Sigmoid colon (tissue), 6 donors: ENCODE measurements at regions not wholly inside any gene's neighbourhood (a gene's known extent, or its start where the extent isn't known, plus 50 kb on each side); places are given as distances from the start of the nearest gene placed in this dataset.

Experiments
- DNase-seq: peaks from one replicate; pipeline ENCODE4 v3.0.0-alpha.2; 2019
- H3K27ac ChIP-seq, 4 donors: fragments of 200-600 bp; sonication (generic); one replicate each; pipeline ENCODE4 v1.5.1; 2016 to 2019; ENCODE audit warnings: mild to moderate bottlenecking in 1 of 4
- H3K27me3 ChIP-seq, 3 donors: fragments of 200-600 bp; sonication (generic); one replicate each; pipeline ENCODE4 v1.5.1; 2019; ENCODE audit warnings: mild to moderate bottlenecking in 1 of 3
- H3K36me3 ChIP-seq, 4 donors: fragments of 200-600 bp; sonication (generic); one replicate each; pipeline ENCODE4 v1.5.1; 2016 to 2019
- H3K4me1 ChIP-seq, 4 donors: fragments of 200-600 bp; sonication (generic); one replicate each; pipeline ENCODE4 v1.5.1; 2017 to 2019
- H3K4me3 ChIP-seq, 4 donors: fragments of 200-600 bp; sonication (generic); one replicate each; pipeline ENCODE4 v1.5.1; 2017 to 2019; ENCODE audit warnings: mild to moderate bottlenecking in 2 of 4, moderate library complexity in 1 of 4
- H3K9me3 ChIP-seq, 4 donors: fragments of 200-600 bp in 3 of 4; sonication (generic) in 3 of 4; one replicate each; pipeline versions ENCODE4 v1.5.1 to v1.6.1; 2013 to 2019
- CTCF ChIP-seq, 4 experiments: fragments of 450-650 bp in 3 of 4; fragments of 200-600 bp in 1 of 4; IDR thresholded peaks; one replicate each; pipeline ENCODE4 v1.5.1; 2016 to 2019; ENCODE audit warnings: antibody characterized with exemption in 4 of 4, mild to moderate bottlenecking in 3 of 4, moderate library complexity in 2 of 4
- EP300 ChIP-seq, 4 donors: sonication (generic); formaldehyde crosslinking; IDR thresholded peaks; one replicate each; pipeline ENCODE4 v1.6.1; 2017; ENCODE audit warnings: antibody characterized with exemption in 4 of 4
- POLR2A ChIP-seq, 2 donors: fragments of 450-650 bp; IDR thresholded peaks; one replicate each; pipeline ENCODE4 v1.6.1; 2016; ENCODE audit warnings: antibody characterized with exemption in 2 of 2, mild to moderate bottlenecking in 2 of 2, moderate library complexity in 2 of 2
- POLR2AphosphoS5 ChIP-seq, 4 donors: sonication (generic); formaldehyde crosslinking; IDR thresholded peaks; one replicate each; pipeline ENCODE4 v1.6.1; 2017; ENCODE audit warnings: antibody characterized with exemption in 4 of 4
- WGBS, 2 donors: extraction: QIAGEN DNeasy Blood & Tissue Kit; methylation state at CpG; one replicate each; pipeline ENCODE4 v1.1.7; 2013; 5-methylcytosine and 5-hydroxymethylcytosine counted together
- intact Hi-C: fragments of 100-400 bp; cut with DNase I; formaldehyde crosslinking; loops from one replicate; pipeline ENCODE4 v1.15.1; 2023
- donor health status: healthy with polysubstance abuse.
- donor health status: healthy.

- Histone ChIP-seq H3K36me3 (no peaks in the 10 kb centered on the region), H3K27me3 (no peaks in the 10 kb centered on the region), H3K4me1 (peaks cover 0 to 54% (median 36%) of the 10 kb centered on the region in 4 donors), H3K27ac (no peak overlapping the region), H3K9me3 (no peaks in the 10 kb centered on the region), H3K4me3 (no peak overlapping the region)
- DNase-seq = no peak
- 0 to 52% methylated on average over 1 of the region's 1 CpG for WGBS, 2 donors
- TF ChIP-seq EP300 (IDR thresholded peaks at IDR 0.05) = no peak
- intact Hi-C loops = no loop called here
These were observed 162.0 kb downstream of the IMPG2 start for GRCh38 chr3:101158374-101158773.

GRCh38 chr3:101156787-101157345 is 163.5 kb downstream of the IMPG2 start:
- no peaks in the 10 kb centered on the region for H3K27me3 ChIP-seq
- WGBS, 2 donors = 88 to 94% methylated on average over 1 of the region's 1 CpG
- no peak for DNase-seq
- intact Hi-C loops = no loop called here
- no peak overlapping the region for H3K4me3 ChIP-seq
- no peaks in the 10 kb centered on the region for H3K9me3 ChIP-seq
- TF ChIP-seq POLR2A (IDR thresholded peaks at IDR 0.05) (no peak), EP300 (IDR thresholded peaks at IDR 0.05) (no peak), POLR2AphosphoS5 (IDR thresholded peaks at IDR 0.05) (no peak), CTCF (IDR thresholded peaks at IDR 0.05) (no peak)
- no peaks in the 10 kb centered on the region for H3K36me3 ChIP-seq
- H3K27ac ChIP-seq = peak overlapping the region in 2 of 4 donors; percentile 16 to 43
- peaks cover 0 to 54% (median 34%) of the 10 kb centered on the region in 4 donors for H3K4me1 ChIP-seq

GRCh38 chr3:101155825-101156224 is 162.6 kb upstream of the ABI3BP start:
- H3K27ac ChIP-seq = peak overlapping the region in 2 of 4 donors; percentile 16 to 43
- H3K9me3 ChIP-seq = no peaks in the 10 kb centered on the region
- intact Hi-C loops = no loop called here
- no peaks in the 10 kb centered on the region for H3K27me3 ChIP-seq
- peaks cover 0 to 65% (median 34%) of the 10 kb centered on the region in 4 donors for H3K4me1 ChIP-seq
- H3K4me3 ChIP-seq = no peak overlapping the region
- TF ChIP-seq POLR2AphosphoS5 (IDR thresholded peaks at IDR 0.05) (peak in 2 of 4 donors; percentile 18 to 44), CTCF (IDR thresholded peaks at IDR 0.05) (no peak), POLR2A (IDR thresholded peaks at IDR 0.05) (no peak)
- no peak for DNase-seq
- H3K36me3 ChIP-seq = no peaks in the 10 kb centered on the region

- Histone ChIP-seq H3K4me3 (no peak overlapping the region), H3K4me1 (peaks cover 0 to 54% (median 25%) of the 10 kb centered on the region in 4 donors), H3K27ac (peak overlapping the region in 1 of 4 donors; percentile 23), H3K9me3 (no peaks in the 10 kb centered on the region), H3K36me3 (no peaks in the 10 kb centered on the region), H3K27me3 (no peaks in the 10 kb centered on the region)
- TF ChIP-seq CTCF (IDR thresholded peaks at IDR 0.05) (no peak), POLR2AphosphoS5 (IDR thresholded peaks at IDR 0.05) (no peak), POLR2A (IDR thresholded peaks at IDR 0.05) (no peak), EP300 (IDR thresholded peaks at IDR 0.05) (no peak)
- intact Hi-C loops = no loop called here
- WGBS, 2 donors = 87 to 92% methylated on average over 2 of the region's 2 CpGs
- DNase-seq = no peak
These were observed 161.2 kb upstream of the ABI3BP start for GRCh38 chr3:101154401-101154800.

- 67 to 76% methylated on average over 3 of the region's 3 CpGs for WGBS, 2 donors
- intact Hi-C loops = no loop called here
- peak overlapping the region in 3 of 4 donors; percentile 30 to 62 (median 31) for H3K27ac ChIP-seq
- no peak for DNase-seq
- H3K9me3 ChIP-seq = no peaks in the 10 kb centered on the region
- TF ChIP-seq CTCF (IDR thresholded peaks at IDR 0.05) (no peak), POLR2A (IDR thresholded peaks at IDR 0.05) (no peak), EP300 (IDR thresholded peaks at IDR 0.05) (peak in 1 of 4 donors; percentile 57), POLR2AphosphoS5 (IDR thresholded peaks at IDR 0.05) (peak in 3 of 4 donors; percentile 6 to 65 (median 10))
- H3K36me3 ChIP-seq = no peaks in the 10 kb centered on the region
- H3K27me3 ChIP-seq = no peaks in the 10 kb centered on the region
- H3K4me1 ChIP-seq = peaks cover 0 to 27% (median 12%) of the 10 kb centered on the region in 4 donors
- H3K4me3 ChIP-seq = no peak overlapping the region
These were observed 158.2 kb upstream of the ABI3BP start for GRCh38 chr3:101151286-101151913.
